ENCODE measurements at regions not wholly inside any gene's neighbourhood (a gene's known extent, or its start where the extent isn't known, plus 50 kb on each side); places are given as distances from the start of the nearest gene placed in this dataset.

GRCh38 chrX:13109817-13110216 lies 65.4 kb upstream of the FAM9C start:
- no peak for TF ChIP-seq CTCF (IDR thresholded peaks at IDR 0.05)
- TF ChIP-seq EP300 (IDR thresholded peaks at IDR 0.05), result no peak
- TF ChIP-seq POLR2AphosphoS5 (IDR thresholded peaks at IDR 0.05), result no peak
- TF ChIP-seq POLR2A (IDR thresholded peaks at IDR 0.05), result no peak

Data from gastroesophageal sphincter (tissue), 3 donors.